GM21529 (cell line): ENCODE measurements at regions not wholly inside any gene's neighbourhood (a gene's known extent, or its start where the extent isn't known, plus 50 kb on each side); places are given as distances from the start of the nearest gene placed in this dataset.

Experiments
- ATAC-seq: cut with Tn5 transposase; IDR thresholded peaks from one replicate; pipeline ENCODE4 v1.9.1; 2021; ENCODE audit not compliant: unreplicated experiment

GRCh38 chrX:65034668-65035445 lies 58.6 kb upstream of the ZC4H2 start, which contains the start of gene ZC3H12B:
Gene ZC3H12B (plus strand): TSS chrX:65034826.
- ATAC-seq: peak; percentile 93

- ATAC-seq: peak; percentile 1
Measured at GRCh38 chrX:65034292-65034667, 58.0 kb upstream of the ZC4H2 start.
